ENCODE measurements at regions not wholly inside any gene's neighbourhood (a gene's known extent, or its start where the extent isn't known, plus 50 kb on each side); places are given as distances from the start of the nearest gene placed in this dataset.

DNA sequence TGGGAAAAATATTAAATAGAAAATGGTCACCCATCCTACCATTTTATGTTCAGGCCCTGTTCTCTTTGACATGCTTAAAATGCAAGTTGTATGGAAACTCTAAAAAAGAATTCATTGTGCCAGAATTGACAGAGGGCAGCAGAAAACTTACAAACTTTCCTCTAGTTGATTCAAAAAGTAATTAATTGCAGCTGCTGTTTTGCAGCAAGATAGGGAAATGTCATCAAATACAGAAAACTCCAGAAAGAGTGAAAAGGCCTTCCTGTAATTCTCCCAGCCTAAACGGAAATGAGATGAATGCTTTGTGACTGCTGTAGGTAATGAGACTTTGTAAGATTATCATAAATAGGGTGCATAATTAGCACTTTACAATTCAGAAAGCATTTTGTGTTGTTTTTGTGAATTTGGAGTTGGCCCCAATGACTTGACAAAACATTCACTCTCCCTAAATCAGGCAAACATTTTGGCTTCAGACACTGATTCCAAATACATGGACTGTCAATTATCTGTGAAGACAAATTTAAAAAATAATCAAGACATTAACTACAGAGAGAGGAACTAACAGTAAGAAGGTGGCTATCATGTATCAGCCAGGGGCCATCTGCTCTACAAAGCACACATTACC lies 861.8 kb downstream of the SQOR start:
- no peaks in the 10 kb centered on the region for H3K36me3 ChIP-seq (ENCODE audit: low read length)
- no peak overlapping the region for H2AFZ ChIP-seq (ENCODE audit: low read depth, low read length, severe bottlenecking)
- H3K4me2 ChIP-seq (ENCODE audit: low read depth, low read length, poor library complexity, severe bottlenecking): no peak overlapping the region
- no peaks in the 10 kb centered on the region for H3K79me2 ChIP-seq (ENCODE audit: insufficient read depth, low read length)
- no peak overlapping the region for H3K27ac ChIP-seq (ENCODE audit: low read depth, low read length)
- no peak overlapping the region for H3K4me3 ChIP-seq (ENCODE audit: insufficient read depth, low read length, poor library complexity, severe bottlenecking)
- H3K27me3 ChIP-seq (ENCODE audit: low read length): no peaks in the 10 kb centered on the region
- TF ChIP-seq CTCF (IDR thresholded peaks at IDR 0.05; ENCODE audit: insufficient read depth, low read length, poor library complexity, severe bottlenecking) (no peak), EZH2phosphoT487 (conservative IDR thresholded peaks at IDR 0.05; ENCODE audit: low read length) (no peak)
- H3K9me3 ChIP-seq (ENCODE audit: insufficient read depth, low read length): no peaks in the 10 kb centered on the region
- H3K9me2 ChIP-seq (replicated peaks; ENCODE audit: insufficient read depth, low read length): no peaks in the 10 kb centered on the region
- H4K20me1 ChIP-seq (ENCODE audit: low read depth, low read length): no peaks in the 10 kb centered on the region
- H3K9ac ChIP-seq (ENCODE audit: low read length): no peak overlapping the region
- no peaks in the 10 kb centered on the region for H3F3A ChIP-seq (ENCODE audit: insufficient read depth)

- H2AFZ ChIP-seq (ENCODE audit: low read depth, low read length, severe bottlenecking): no peak overlapping the region
- no peaks in the 10 kb centered on the region for H3K9me3 ChIP-seq (ENCODE audit: insufficient read depth, low read length)
- TF ChIP-seq CTCF (IDR thresholded peaks at IDR 0.05; ENCODE audit: insufficient read depth, low read length, poor library complexity, severe bottlenecking) (no peak), EZH2phosphoT487 (conservative IDR thresholded peaks at IDR 0.05; ENCODE audit: low read length) (no peak)
- H3K9ac ChIP-seq (ENCODE audit: low read length): no peak overlapping the region
- H3K27me3 ChIP-seq (ENCODE audit: low read length): no peaks in the 10 kb centered on the region
- H3F3A ChIP-seq (ENCODE audit: insufficient read depth): no peaks in the 10 kb centered on the region
- H4K20me1 ChIP-seq (ENCODE audit: low read depth, low read length): no peaks in the 10 kb centered on the region
- no peak overlapping the region for H3K4me3 ChIP-seq (ENCODE audit: insufficient read depth, low read length, poor library complexity, severe bottlenecking)
- H3K9me2 ChIP-seq (replicated peaks; ENCODE audit: insufficient read depth, low read length): no peaks in the 10 kb centered on the region
- no peak overlapping the region for H3K27ac ChIP-seq (ENCODE audit: low read depth, low read length)
- no peaks in the 10 kb centered on the region for H3K79me2 ChIP-seq (ENCODE audit: insufficient read depth, low read length)
- no peak overlapping the region for H3K4me2 ChIP-seq (ENCODE audit: low read depth, low read length, poor library complexity, severe bottlenecking)
- no peaks in the 10 kb centered on the region for H3K36me3 ChIP-seq (ENCODE audit: low read length)
These were observed 867.8 kb downstream of the SQOR start for GRCh38 chr15:46502667-46503066.

DNA sequence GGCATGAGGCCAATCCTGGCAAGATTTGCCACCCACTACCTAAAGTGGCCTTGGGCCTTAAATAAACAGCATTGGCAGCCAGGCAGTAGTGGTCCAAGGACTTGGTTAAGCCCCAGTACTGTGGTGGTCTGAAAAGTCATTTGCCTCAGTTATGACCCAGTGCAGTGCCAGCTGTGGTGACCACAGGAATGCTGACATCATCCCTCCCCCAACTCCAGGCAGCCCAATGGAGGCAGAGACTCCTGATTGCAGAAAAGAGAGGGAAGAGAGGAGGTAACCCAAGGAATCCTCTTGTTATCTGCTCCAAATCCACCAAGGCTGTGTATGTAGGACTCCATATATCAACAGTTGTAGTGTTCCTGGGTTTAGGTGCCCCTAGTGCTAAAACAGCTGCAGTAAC lies 883.6 kb downstream of the SQOR start:
- TF ChIP-seq CTCF (IDR thresholded peaks at IDR 0.05; ENCODE audit: insufficient read depth, low read length, poor library complexity, severe bottlenecking): no peak
- TF ChIP-seq EZH2phosphoT487 (conservative IDR thresholded peaks at IDR 0.05; ENCODE audit: low read length): no peak
- Histone ChIP-seq H3K36me3 (ENCODE audit: low read length) (no peaks in the 10 kb centered on the region), H3K9me3 (ENCODE audit: insufficient read depth, low read length) (no peaks in the 10 kb centered on the region)

More for the DNA sequence above, 883.6 kb downstream of the SQOR start:
- no peaks in the 10 kb centered on the region for H3K9me2 ChIP-seq (replicated peaks; ENCODE audit: insufficient read depth, low read length)
- no peak overlapping the region for H3K4me2 ChIP-seq (ENCODE audit: low read depth, low read length, poor library complexity, severe bottlenecking)
- no peaks in the 10 kb centered on the region for H3K27me3 ChIP-seq (ENCODE audit: low read length)
- no peaks in the 10 kb centered on the region for H3K79me2 ChIP-seq (ENCODE audit: insufficient read depth, low read length)
- H3K9ac ChIP-seq (ENCODE audit: low read length): no peak overlapping the region
- H3K27ac ChIP-seq (ENCODE audit: low read depth, low read length): no peak overlapping the region
- no peak overlapping the region for H2AFZ ChIP-seq (ENCODE audit: low read depth, low read length, severe bottlenecking)
- H3F3A ChIP-seq (ENCODE audit: insufficient read depth): no peaks in the 10 kb centered on the region
- H3K4me3 ChIP-seq (ENCODE audit: insufficient read depth, low read length, poor library complexity, severe bottlenecking): no peak overlapping the region
- H4K20me1 ChIP-seq (ENCODE audit: low read depth, low read length): no peaks in the 10 kb centered on the region

Measured in SU-DHL-6 (cell line).